HepG2 (cell line): ENCODE measurements at regions not wholly inside any gene's neighbourhood (a gene's known extent, or its start where the extent isn't known, plus 50 kb on each side); places are given as distances from the start of the nearest gene placed in this dataset.

ENCODE experiments used
- ATAC-seq: fragments of 200-7000 bp; cut with Tn5 transposase; 3 replicates; pipeline ENCODE4 v1.9.1; 2020; ENCODE audit warnings: mild to moderate bottlenecking, moderate library complexity
- BruUV-seq: library from RNA; stranded (reverse); fragments of 400-500 nt; replicated peaks from 2 replicates; lab custom pipeline; 2021; lab: Mats Ljungman, UMichigan
- CTCF ChIA-PET: fragments of 300-600 bp; formaldehyde crosslinking; extraction: SDS; loops from one replicate; lab custom pipeline; 2021; ENCODE audit warnings: low total read pairs, inconsistent platforms, low intra/inter-chr PET ratio; lab: Yijun Ruan, JAX
- POLR2A ChIA-PET: fragments of 350-600 bp; sonication (Branson Sonifier 250); formaldehyde crosslinking; loops from one replicate; lab custom pipeline; 2020; ENCODE audit warnings: antibody characterized with exemption, inconsistent platforms; lab: Yijun Ruan, JAX
- DNase-seq: peaks from one replicate; pipeline ENCODE4 v3.0.0-alpha.2; 2015; ENCODE audit warnings: low spot score
- FAIRE-seq: peaks from 3 replicates; lab custom pipeline; 2011; peaks lifted over from hg19 to GRCh38; lab: Jason Lieb, UNC
- H2AFZ ChIP-seq: one replicate; pipeline ENCODE4 v1.6.1; 2011; ENCODE audit warnings: low read length, inconsistent platforms
- H3K27ac ChIP-seq: fragments of 300-600 bp; 3 replicates; pipeline ENCODE4 v1.8.0; 2011; ENCODE audit warnings: mixed run types, mild to moderate bottlenecking, mixed read lengths, low read length, inconsistent platforms; ENCODE audit not compliant: insufficient read depth; ENCODE audit errors: extremely low read length
- H3K27me3 ChIP-seq, 2 experiments: fragments of 200-600 bp in 1 of 2; 2 replicates in 1 of 2; 3 replicates in 1 of 2; pipeline versions ENCODE4 v1.6.0 to v1.8.0; 2011; ENCODE audit warnings: low read length in 2 of 2, mild to moderate bottlenecking in 2 of 2, moderate library complexity in 2 of 2, inconsistent platforms in 1 of 2; ENCODE audit not compliant: insufficient read depth in 2 of 2, control insufficient read depth in 1 of 2
- H3K36me3 ChIP-seq, 2 experiments: fragments of 200-600 bp in 1 of 2; replicated peaks in 1 of 2; 2 replicates in 1 of 2; 3 replicates in 1 of 2; pipeline versions ENCODE4 v1.5.1 to v1.8.0; 2011; ENCODE audit warnings: low read length in 2 of 2, inconsistent platforms in 1 of 2; ENCODE audit not compliant: insufficient read depth in 2 of 2, control insufficient read depth in 1 of 2
- H3K4me1 ChIP-seq: 2 replicates; pipeline ENCODE4 v1.5.1; 2012; ENCODE audit warnings: low read length, inconsistent platforms; ENCODE audit not compliant: insufficient read depth
- H3K4me2 ChIP-seq: 2 replicates; pipeline ENCODE4 v1.6.0; 2011; ENCODE audit warnings: low read depth, low read length, inconsistent platforms
- H3K4me3 ChIP-seq, 3 experiments: fragments of 200-600 bp in 1 of 3; sonication (generic), shearing (Covaris generic) in 1 of 3; replicated peaks in 1 of 3; 2 replicates each; pipeline ENCODE4 v1.5.1; 2011 to 2016; ENCODE audit warnings: low read length in 3 of 3, inconsistent platforms in 2 of 3, low read depth in 2 of 3, mild to moderate bottlenecking in 2 of 3, control low read depth in 1 of 3, mixed read lengths in 1 of 3; ENCODE audit not compliant: insufficient read depth in 1 of 3
- H3K79me2 ChIP-seq: one replicate; pipeline ENCODE4 v1.6.1; 2011; ENCODE audit warnings: low read length, inconsistent platforms; ENCODE audit not compliant: insufficient read depth
- H3K9ac ChIP-seq: 2 replicates; pipeline ENCODE4 v1.6.0; 2011; ENCODE audit warnings: mild to moderate bottlenecking, low read depth, low read length, inconsistent platforms; ENCODE audit not compliant: insufficient read depth
- H3K9me3 ChIP-seq: 2 replicates; pipeline ENCODE4 v1.5.1; 2012; ENCODE audit warnings: mild to moderate bottlenecking, low read length
- H4K20me1 ChIP-seq: 2 replicates; pipeline ENCODE4 v1.6.0; 2011; ENCODE audit warnings: inconsistent platforms, mild to moderate bottlenecking, low read length, moderate library complexity; ENCODE audit not compliant: insufficient read depth
- FOSL1 ChIP-seq: sonication (generic); formaldehyde crosslinking; IDR thresholded peaks from 2 replicates; pipeline ENCODE4 v1.9.0; 2021; ENCODE audit warnings: missing genetic modification reagents, borderline replicate concordance
- TGIF2 ChIP-seq: IDR thresholded peaks from 2 replicates; pipeline ENCODE4 v1.6.1; 2016; ENCODE audit warnings: control low read depth, missing compliant biosample characterization
- YY1 ChIP-seq: IDR thresholded peaks from 2 replicates; pipeline ENCODE4 v1.6.1; 2011; ENCODE audit warnings: low read length, low read depth, moderate library complexity, mild to moderate bottlenecking; ENCODE audit not compliant: insufficient read depth, insufficient replicate concordance
- ZNF567 ChIP-seq: sonication (generic); formaldehyde crosslinking; IDR thresholded peaks from 2 replicates; pipeline ENCODE4 v1.8.1; 2023; ENCODE audit warnings: mild to moderate bottlenecking, missing genetic modification reagents, borderline replicate concordance
- WGBS: methylation state at CpG from one replicate; pipeline ENCODE4 v1.1.6; 2017; ENCODE audit warnings: low lambda C conversion rate; 5-methylcytosine and 5-hydroxymethylcytosine counted together
- in situ Hi-C: cut with HindIII; loops from 2 replicates; pipeline ENCODE4 v1.10.0; 2017; ENCODE audit warnings: low pct_unique_long_range_greater_than_20kb; ENCODE audit not compliant: extremely low pct_ligation_motif_present
- intact Hi-C: fragments of 100-400 bp; cut with micrococcal nuclease; formaldehyde crosslinking; loops from one replicate; pipeline ENCODE4 v1.10.0; 2022; ENCODE audit not compliant: unreplicated experiment
- TF ChIP-seq, protein P1 (sequence below): sonication (generic); formaldehyde crosslinking; IDR thresholded peaks from 2 replicates; pipeline ENCODE4 v1.8.0; 2022; ENCODE audit warnings: mild to moderate bottlenecking, missing genetic modification reagents
- TF ChIP-seq, protein P2 (sequence below): sonication (generic); formaldehyde crosslinking; IDR thresholded peaks from 2 replicates; pipeline ENCODE4 v1.4.0; 2020; ENCODE audit warnings: missing genetic modification reagents
- TF ChIP-seq, protein P3 (sequence below): sonication (generic); formaldehyde crosslinking; IDR thresholded peaks from 2 replicates; pipeline ENCODE4 v1.9.0; 2021; ENCODE audit warnings: missing genetic modification reagents, mild to moderate bottlenecking, borderline replicate concordance
- TF ChIP-seq, protein P4 (sequence below): sonication (generic); formaldehyde crosslinking; IDR thresholded peaks from 2 replicates; pipeline ENCODE4 v1.4.0; 2020; ENCODE audit warnings: low read depth, missing genetic modification reagents

DNA sequence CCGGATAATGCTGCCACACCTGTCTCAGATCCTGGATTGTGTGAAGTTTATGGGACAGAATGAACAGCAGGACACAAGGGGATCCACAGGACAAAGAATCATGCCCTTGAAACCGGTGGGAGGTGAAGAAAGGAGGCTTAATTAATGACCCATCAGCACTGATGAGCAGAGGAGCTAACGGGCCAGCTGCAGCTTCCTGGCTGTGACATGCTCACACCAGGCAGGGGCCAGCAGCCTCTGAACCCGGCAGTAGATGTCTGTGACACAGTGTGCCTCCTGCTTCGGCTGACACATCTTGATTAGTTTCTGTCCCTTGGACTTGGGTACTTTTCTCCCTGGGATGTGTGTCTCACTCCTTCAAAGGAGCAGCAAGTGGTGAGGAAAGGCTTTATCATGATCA lies 328.8 kb upstream of the BRINP1 start:
- POLR2A ChIA-PET, result no interaction called here
- no peak for FAIRE-seq
- Histone ChIP-seq H3K4me1 (no peaks in the 10 kb centered on the region), H3K9me3 (no peaks in the 10 kb centered on the region), H3K4me3 (no peak overlapping the region), H2AFZ (no peak overlapping the region)
- in situ Hi-C loops, result no loop called here
- intact Hi-C loops, result no loop called here
- TF ChIP-seq, protein P1, sequence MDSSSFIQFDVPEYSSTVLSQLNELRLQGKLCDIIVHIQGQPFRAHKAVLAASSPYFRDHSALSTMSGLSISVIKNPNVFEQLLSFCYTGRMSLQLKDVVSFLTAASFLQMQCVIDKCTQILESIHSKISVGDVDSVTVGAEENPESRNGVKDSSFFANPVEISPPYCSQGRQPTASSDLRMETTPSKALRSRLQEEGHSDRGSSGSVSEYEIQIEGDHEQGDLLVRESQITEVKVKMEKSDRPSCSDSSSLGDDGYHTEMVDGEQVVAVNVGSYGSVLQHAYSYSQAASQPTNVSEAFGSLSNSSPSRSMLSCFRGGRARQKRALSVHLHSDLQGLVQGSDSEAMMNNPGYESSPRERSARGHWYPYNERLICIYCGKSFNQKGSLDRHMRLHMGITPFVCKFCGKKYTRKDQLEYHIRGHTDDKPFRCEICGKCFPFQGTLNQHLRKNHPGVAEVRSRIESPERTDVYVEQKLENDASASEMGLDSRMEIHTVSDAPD (CRISPR knock-in tag), result no peak
- TF ChIP-seq, protein P2, sequence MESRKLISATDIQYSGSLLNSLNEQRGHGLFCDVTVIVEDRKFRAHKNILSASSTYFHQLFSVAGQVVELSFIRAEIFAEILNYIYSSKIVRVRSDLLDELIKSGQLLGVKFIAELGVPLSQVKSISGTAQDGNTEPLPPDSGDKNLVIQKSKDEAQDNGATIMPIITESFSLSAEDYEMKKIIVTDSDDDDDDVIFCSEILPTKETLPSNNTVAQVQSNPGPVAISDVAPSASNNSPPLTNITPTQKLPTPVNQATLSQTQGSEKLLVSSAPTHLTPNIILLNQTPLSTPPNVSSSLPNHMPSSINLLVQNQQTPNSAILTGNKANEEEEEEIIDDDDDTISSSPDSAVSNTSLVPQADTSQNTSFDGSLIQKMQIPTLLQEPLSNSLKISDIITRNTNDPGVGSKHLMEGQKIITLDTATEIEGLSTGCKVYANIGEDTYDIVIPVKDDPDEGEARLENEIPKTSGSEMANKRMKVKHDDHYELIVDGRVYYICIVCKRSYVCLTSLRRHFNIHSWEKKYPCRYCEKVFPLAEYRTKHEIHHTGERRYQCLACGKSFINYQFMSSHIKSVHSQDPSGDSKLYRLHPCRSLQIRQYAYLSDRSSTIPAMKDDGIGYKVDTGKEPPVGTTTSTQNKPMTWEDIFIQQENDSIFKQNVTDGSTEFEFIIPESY (CRISPR knock-in tag), result no peak
- TF ChIP-seq FOSL1 (CRISPR knock-in tag) (no peak), YY1 (no peak), ZNF567 (CRISPR knock-in tag) (no peak), TGIF2 (CRISPR knock-in tag) (no peak)
- TF ChIP-seq, protein P3, sequence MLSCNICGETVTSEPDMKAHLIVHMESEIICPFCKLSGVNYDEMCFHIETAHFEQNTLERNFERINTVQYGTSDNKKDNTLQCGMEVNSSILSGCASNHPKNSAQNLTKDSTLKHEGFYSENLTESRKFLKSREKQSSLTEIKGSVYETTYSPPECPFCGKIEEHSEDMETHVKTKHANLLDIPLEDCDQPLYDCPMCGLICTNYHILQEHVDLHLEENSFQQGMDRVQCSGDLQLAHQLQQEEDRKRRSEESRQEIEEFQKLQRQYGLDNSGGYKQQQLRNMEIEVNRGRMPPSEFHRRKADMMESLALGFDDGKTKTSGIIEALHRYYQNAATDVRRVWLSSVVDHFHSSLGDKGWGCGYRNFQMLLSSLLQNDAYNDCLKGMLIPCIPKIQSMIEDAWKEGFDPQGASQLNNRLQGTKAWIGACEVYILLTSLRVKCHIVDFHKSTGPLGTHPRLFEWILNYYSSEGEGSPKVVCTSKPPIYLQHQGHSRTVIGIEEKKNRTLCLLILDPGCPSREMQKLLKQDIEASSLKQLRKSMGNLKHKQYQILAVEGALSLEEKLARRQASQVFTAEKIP (CRISPR knock-in tag), result no peak
- TF ChIP-seq, protein P4, sequence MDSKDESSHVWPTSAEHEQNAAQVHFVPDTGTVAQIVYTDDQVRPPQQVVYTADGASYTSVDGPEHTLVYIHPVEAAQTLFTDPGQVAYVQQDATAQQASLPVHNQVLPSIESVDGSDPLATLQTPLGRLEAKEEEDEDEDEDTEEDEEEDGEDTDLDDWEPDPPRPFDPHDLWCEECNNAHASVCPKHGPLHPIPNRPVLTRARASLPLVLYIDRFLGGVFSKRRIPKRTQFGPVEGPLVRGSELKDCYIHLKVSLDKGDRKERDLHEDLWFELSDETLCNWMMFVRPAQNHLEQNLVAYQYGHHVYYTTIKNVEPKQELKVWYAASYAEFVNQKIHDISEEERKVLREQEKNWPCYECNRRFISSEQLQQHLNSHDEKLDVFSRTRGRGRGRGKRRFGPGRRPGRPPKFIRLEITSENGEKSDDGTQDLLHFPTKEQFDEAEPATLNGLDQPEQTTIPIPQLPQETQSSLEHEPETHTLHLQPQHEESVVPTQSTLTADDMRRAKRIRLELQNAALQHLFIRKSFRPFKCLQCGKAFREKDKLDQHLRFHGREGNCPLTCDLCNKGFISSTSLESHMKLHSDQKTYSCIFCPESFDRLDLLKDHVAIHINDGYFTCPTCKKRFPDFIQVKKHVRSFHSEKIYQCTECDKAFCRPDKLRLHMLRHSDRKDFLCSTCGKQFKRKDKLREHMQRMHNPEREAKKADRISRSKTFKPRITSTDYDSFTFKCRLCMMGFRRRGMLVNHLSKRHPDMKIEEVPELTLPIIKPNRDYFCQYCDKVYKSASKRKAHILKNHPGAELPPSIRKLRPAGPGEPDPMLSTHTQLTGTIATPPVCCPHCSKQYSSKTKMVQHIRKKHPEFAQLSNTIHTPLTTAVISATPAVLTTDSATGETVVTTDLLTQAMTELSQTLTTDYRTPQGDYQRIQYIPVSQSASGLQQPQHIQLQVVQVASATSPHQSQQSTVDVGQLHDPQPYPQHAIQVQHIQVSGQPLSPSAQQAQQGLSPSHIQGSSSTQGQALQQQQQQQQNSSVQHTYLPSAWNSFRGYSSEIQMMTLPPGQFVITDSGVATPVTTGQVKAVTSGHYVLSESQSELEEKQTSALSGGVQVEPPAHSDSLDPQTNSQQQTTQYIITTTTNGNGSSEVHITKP (CRISPR knock-in tag), result no peak
- TF ChIP-seq, all 625 proteins: peak for 0
- Histone ChIP-seq H4K20me1 (no peaks in the 10 kb centered on the region), H3K4me2 (no peak overlapping the region), H3K27ac (no peak overlapping the region), H3K36me3 (no peaks in the 10 kb centered on the region), H3K9ac (no peak overlapping the region), H3K27me3 (no peaks in the 10 kb centered on the region), H3K79me2 (no peaks in the 10 kb centered on the region)
- BruUV-seq, result no TSS peak
- no peak for ATAC-seq
- WGBS, result 0% methylated on average over 1 of the region's 5 CpGs
- CTCF ChIA-PET, result no interaction called here
- DNase-seq, result no peak
